H1 (cell line): ENCODE measurements at regions not wholly inside any gene's neighbourhood (a gene's known extent, or its start where the extent isn't known, plus 50 kb on each side); places are given as distances from the start of the nearest gene placed in this dataset.

Experiments used
- CHD2 ChIP-seq: IDR thresholded peaks from 2 replicates; pipeline ENCODE4 v1.6.1; 2012; ENCODE audit warnings: low read length, improper control_type of control experiment
- KDM1A ChIP-seq: fragments of 200-600, 300-600 bp; sonication (generic); IDR thresholded peaks from 2 replicates; pipeline ENCODE4 v1.7.1; 2016; ENCODE audit warnings: mild to moderate bottlenecking, low read length, borderline replicate concordance
- RAD21 ChIP-seq, 2 experiments: IDR thresholded peaks in 1 of 2; conservative IDR thresholded peaks in 1 of 2; 2 replicates each; pipeline ENCODE4 v1.6.1; 2011; ENCODE audit warnings: low read depth in 2 of 2, low read length in 2 of 2, improper control_type of control experiment in 1 of 2, inconsistent platforms in 1 of 2, mild to moderate bottlenecking in 1 of 2, moderate library complexity in 1 of 2
- RBBP5 ChIP-seq: IDR thresholded peaks from 2 replicates; pipeline ENCODE4 v1.7.1; 2012; ENCODE audit warnings: low read depth, mild to moderate bottlenecking, inconsistent platforms, low read length, moderate library complexity, borderline replicate concordance
- SIN3A ChIP-seq, 2 experiments: IDR thresholded peaks in 1 of 2; conservative IDR thresholded peaks in 1 of 2; 2 replicates each; pipeline ENCODE4 v1.6.1; 2011 to 2012; ENCODE audit warnings: low read length in 2 of 2, improper control_type of control experiment in 1 of 2, low read depth in 1 of 2, mild to moderate bottlenecking in 1 of 2
- ZNF274 ChIP-seq: IDR thresholded peaks from 2 replicates; pipeline ENCODE4 v1.7.0; 2012; ENCODE audit warnings: low read length, borderline replicate concordance; ENCODE audit errors: extremely low read depth
- TF ChIP-seq, protein P1 (sequence below): IDR thresholded peaks from 2 replicates; pipeline ENCODE4 v1.6.1; 2011; ENCODE audit warnings: low read depth, mild to moderate bottlenecking, low read length; ENCODE audit not compliant: insufficient read depth

DNA sequence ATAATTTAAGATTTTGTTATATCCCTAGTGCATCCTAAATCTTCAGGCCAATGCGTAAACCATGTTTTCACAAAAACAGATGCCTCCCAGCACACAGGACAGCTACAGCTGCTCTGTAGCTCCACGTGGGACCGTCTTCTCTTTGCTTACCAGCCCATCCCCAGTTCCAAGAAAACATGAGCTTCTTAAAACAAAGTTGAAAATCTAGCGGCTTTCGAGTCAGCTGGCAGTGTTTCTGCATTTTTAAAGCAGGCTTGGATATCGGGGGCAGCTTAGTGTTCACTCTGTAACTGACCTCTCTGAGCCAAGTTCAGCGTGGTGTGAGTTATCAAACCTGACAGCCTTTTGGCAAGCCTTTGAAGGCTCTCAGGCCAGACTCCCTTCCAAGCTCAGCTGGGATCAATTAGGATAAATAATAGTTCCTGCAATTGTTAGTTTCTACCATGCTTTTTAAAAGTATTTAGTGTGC, 881.5 kb downstream of the LTN1 start (continued):
- TF ChIP-seq, protein P1, sequence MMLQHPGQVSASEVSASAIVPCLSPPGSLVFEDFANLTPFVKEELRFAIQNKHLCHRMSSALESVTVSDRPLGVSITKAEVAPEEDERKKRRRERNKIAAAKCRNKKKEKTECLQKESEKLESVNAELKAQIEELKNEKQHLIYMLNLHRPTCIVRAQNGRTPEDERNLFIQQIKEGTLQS: no peak
- no peak for TF ChIP-seq ZNF274
- TF ChIP-seq RBBP5: no peak
- no peak for TF ChIP-seq SIN3A (conservative IDR thresholded peaks at IDR 0.05 in 1 of 2, IDR thresholded peaks at IDR 0.05 in 1 of 2; ENCODE audit: low read depth in 1 of 2, low read length in 2 of 2)
- TF ChIP-seq RAD21 (IDR thresholded peaks at IDR 0.05 in 1 of 2, conservative IDR thresholded peaks at IDR 0.05 in 1 of 2; ENCODE audit: low read depth in 2 of 2, low read length in 2 of 2): no peak
- no peak for TF ChIP-seq KDM1A
- TF ChIP-seq CHD2: no peak
- TF ChIP-seq, all 59 proteins: peak for 0
